NCI-H1105 (cell line): ENCODE measurements at regions not wholly inside any gene's neighbourhood (a gene's known extent, or its start where the extent isn't known, plus 50 kb on each side); places are given as distances from the start of the nearest gene placed in this dataset.

Experiments used
- DNase-seq: peaks from one replicate; lab custom pipeline; 2025; lab: John Stamatoyannopoulos, UW

GRCh38 chr1:193733674-193734073 lies 547.3 kb upstream of the B3GALT2 start:
- DNase-seq = no peak

- no peak for DNase-seq
Observed at GRCh38 chr1:193730017-193730416, 543.6 kb upstream of the B3GALT2 start.

- DNase-seq = no peak
Observed at GRCh38 chr1:193729429-193729828, 543.0 kb upstream of the B3GALT2 start.

- no peak for DNase-seq
Observed at GRCh38 chr1:193727850-193728249, 541.4 kb upstream of the B3GALT2 start.

- no peak for DNase-seq
Observed at GRCh38 chr1:193726722-193727121, 540.3 kb upstream of the B3GALT2 start.

GRCh38 chr1:193712392-193712791 lies 526.0 kb upstream of the B3GALT2 start:
- DNase-seq = no peak

- DNase-seq = no peak
Observed at GRCh38 chr1:193709607-193710006, 523.2 kb upstream of the B3GALT2 start.

GRCh38 chr1:193707271-193708021 lies 521.0 kb upstream of the B3GALT2 start:
- DNase-seq = no peak

- no peak for DNase-seq
Observed at GRCh38 chr1:193706766-193707165, 520.4 kb upstream of the B3GALT2 start.

GRCh38 chr1:193705554-193705981 lies 519.2 kb upstream of the B3GALT2 start:
- no peak for DNase-seq

- no peak for DNase-seq
Observed at GRCh38 chr1:193703655-193704054, 517.2 kb upstream of the B3GALT2 start.

GRCh38 chr1:193703121-193703520 lies 516.7 kb upstream of the B3GALT2 start:
- DNase-seq = no peak

GRCh38 chr1:193701759-193702158 lies 515.3 kb upstream of the B3GALT2 start:
- DNase-seq = no peak

GRCh38 chr1:193700710-193701355 lies 514.4 kb upstream of the B3GALT2 start:
- no peak for DNase-seq

GRCh38 chr1:193699261-193699660 lies 512.8 kb upstream of the B3GALT2 start:
- no peak for DNase-seq

GRCh38 chr1:193697776-193698175 lies 511.4 kb upstream of the B3GALT2 start:
- no peak for DNase-seq

GRCh38 chr1:193697115-193697762 lies 510.8 kb upstream of the B3GALT2 start:
- DNase-seq = no peak

GRCh38 chr1:193694741-193695140 lies 508.3 kb upstream of the B3GALT2 start:
- no peak for DNase-seq

GRCh38 chr1:193685986-193686385 lies 499.6 kb upstream of the B3GALT2 start:
- DNase-seq = no peak

- no peak for DNase-seq
Observed at GRCh38 chr1:193681422-193681821, 495.0 kb upstream of the B3GALT2 start.

- DNase-seq = no peak
Observed at GRCh38 chr1:193680924-193681316, 494.5 kb upstream of the B3GALT2 start.

GRCh38 chr1:193680247-193680923 lies 494.0 kb upstream of the B3GALT2 start:
- DNase-seq = no peak

- no peak for DNase-seq
Observed at GRCh38 chr1:193677874-193678273, 491.5 kb upstream of the B3GALT2 start.
